ENCODE measurements at regions not wholly inside any gene's neighbourhood (a gene's known extent, or its start where the extent isn't known, plus 50 kb on each side); places are given as distances from the start of the nearest gene placed in this dataset.

DNA sequence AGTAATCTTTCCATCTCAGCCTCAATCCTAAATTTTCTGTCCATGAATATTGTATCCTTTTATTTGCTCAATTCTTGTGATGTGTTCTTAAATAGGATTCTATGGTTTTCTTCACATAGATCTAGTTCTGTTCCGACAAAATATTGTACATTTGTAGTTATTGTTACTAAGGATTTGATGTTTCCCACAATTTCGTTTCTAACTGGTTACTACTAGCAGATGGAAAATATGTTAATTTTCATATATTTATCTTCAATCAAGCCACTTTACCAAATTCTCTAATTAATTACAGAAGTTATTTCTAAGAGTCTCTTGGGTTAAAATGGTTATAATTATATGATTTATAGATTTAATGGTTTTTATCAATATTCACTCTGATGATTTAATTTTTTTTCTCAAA is 60.3 kb downstream of the SEC61B start:
- no peak overlapping the region for H3K4me3 ChIP-seq (replicated peaks; ENCODE audit: low read depth, low read length)
- TF ChIP-seq, protein P1, sequence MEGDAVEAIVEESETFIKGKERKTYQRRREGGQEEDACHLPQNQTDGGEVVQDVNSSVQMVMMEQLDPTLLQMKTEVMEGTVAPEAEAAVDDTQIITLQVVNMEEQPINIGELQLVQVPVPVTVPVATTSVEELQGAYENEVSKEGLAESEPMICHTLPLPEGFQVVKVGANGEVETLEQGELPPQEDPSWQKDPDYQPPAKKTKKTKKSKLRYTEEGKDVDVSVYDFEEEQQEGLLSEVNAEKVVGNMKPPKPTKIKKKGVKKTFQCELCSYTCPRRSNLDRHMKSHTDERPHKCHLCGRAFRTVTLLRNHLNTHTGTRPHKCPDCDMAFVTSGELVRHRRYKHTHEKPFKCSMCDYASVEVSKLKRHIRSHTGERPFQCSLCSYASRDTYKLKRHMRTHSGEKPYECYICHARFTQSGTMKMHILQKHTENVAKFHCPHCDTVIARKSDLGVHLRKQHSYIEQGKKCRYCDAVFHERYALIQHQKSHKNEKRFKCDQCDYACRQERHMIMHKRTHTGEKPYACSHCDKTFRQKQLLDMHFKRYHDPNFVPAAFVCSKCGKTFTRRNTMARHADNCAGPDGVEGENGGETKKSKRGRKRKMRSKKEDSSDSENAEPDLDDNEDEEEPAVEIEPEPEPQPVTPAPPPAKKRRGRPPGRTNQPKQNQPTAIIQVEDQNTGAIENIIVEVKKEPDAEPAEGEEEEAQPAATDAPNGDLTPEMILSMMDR (IDR thresholded peaks at IDR 0.05; ENCODE audit: low read depth, low read length, missing control alignments), result no peak
- no peak for DNase-seq (ENCODE audit: extremely low read depth, low read depth)

DNA sequence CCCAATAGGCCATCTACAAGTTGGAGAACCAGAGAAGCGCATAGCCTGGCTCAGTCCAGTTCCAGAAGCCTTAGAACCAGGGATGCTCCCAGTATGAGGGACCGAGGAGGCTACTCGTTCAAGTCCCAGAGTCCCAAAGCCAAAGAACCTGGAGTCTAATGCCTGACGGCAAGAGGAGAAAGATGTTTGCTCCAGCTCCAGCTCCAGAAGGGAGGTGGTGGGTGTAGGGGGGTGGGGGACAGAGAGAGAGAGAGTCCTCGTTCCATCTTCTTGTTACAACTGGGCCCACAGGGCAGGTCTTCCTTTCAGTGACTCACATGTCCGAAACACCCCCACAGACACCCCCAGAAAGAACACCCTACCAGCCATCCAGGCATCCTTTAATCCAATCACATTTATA is 63.9 kb downstream of the SEC61B start:
- TF ChIP-seq, protein P1 (IDR thresholded peaks at IDR 0.05; ENCODE audit: low read depth, low read length, missing control alignments), result no peak
- H3K4me3 ChIP-seq (replicated peaks; ENCODE audit: low read depth, low read length), result no peak overlapping the region
- DNase-seq (ENCODE audit: extremely low read depth, low read depth), result no peak

DNA sequence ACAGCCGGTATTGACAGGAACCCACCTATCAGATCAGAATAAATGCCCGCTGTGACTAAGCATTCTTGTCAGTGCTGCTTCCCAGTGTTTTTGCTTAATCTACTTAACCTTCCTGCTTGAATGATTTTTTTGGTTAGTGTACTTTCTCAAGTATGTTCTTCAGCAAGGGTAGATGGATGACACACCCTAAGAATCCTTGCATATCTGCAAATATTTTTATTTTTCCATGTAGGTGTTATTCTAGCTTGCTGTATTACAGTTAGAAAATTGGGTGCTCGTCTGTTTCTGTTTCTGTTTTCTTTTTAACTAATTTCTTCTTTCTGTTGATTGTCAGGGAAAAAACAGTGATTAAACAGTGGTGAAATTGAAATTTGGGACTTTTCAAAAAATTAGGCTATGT is 64.5 kb downstream of the SEC61B start:
- DNase-seq (ENCODE audit: extremely low read depth, low read depth), result no peak
- TF ChIP-seq, protein P1 (IDR thresholded peaks at IDR 0.05; ENCODE audit: low read depth, low read length, missing control alignments), result no peak
- no peak overlapping the region for H3K4me3 ChIP-seq (replicated peaks; ENCODE audit: low read depth, low read length)

DNA sequence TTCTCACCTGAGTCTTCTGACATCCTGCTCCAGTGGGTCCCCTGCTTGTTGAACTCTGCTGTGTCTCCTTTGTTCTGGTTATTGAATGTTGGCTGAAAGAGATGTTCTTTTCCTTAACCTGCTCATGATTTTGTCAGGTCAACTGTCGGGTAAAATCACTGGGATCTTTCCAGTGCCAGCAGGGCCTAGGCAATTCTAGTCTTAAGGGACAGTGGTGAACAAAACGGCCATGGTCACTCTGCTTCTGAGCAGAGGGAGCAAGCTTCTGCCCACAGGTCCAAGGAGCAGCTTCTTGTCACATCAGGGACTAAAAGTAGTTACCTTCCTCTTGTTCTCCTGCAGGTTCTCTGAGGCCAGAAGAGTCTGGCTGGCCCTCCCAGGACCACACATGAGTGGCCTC is 65.6 kb downstream of the SEC61B start:
- DNase-seq (ENCODE audit: extremely low read depth, low read depth), result no peak
- TF ChIP-seq, protein P1 (IDR thresholded peaks at IDR 0.05; ENCODE audit: low read depth, low read length, missing control alignments), result no peak
- H3K4me3 ChIP-seq (replicated peaks; ENCODE audit: low read depth, low read length), result no peak overlapping the region

DNA sequence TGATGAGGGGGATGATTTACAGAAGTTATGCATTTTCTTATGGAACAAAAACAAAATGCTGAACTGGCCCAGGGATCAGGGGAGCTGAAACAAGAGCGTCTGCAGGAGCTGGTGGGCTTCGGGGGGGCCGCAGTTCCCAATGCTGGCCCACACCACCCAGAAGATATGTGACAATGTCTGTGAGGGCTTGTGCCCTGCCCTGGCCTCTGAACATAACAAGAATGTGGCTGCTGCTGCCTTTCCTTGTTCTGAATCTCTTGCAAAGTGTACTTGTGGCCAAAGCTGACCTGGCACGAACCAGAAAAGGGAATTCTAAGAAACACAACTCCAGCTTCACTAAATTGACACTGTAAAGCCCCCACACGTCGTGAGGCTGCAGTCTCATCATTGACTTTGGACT is 66.7 kb downstream of the SEC61B start:
- no peak overlapping the region for H3K4me3 ChIP-seq (replicated peaks; ENCODE audit: low read depth, low read length)
- TF ChIP-seq, protein P1 (IDR thresholded peaks at IDR 0.05; ENCODE audit: low read depth, low read length, missing control alignments), result no peak
- DNase-seq (ENCODE audit: extremely low read depth, low read depth), result no peak

DNA sequence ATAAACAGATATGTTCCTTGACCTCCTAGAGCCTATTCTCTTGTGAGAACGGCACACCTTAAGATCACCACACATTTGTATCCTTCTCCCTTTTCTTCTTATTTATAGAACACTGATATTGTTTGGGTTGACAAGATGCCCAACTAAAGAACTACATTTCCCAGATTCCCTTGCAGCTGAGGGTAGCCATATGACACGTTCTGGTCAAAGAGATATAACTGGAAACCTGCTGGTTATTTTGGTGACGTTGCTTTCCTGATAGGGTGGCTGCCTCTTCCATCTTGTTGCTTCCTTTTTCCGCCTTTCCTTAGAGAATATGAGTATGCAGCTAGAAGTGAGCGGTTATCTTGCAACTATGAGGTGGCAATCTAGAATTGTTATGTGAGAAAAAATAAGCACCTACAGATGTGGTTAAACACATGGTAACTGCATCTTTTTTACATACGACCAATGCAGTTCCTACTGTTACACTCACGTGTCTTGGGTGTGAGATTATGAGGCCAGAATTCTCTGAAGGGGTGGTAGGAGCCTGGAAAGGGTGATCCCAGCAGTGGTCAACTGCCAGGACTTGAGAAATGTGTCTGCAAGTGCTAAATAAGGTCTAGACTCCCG is 72.9 kb downstream of the SEC61B start:
- no peak overlapping the region for H3K4me3 ChIP-seq (replicated peaks; ENCODE audit: low read depth, low read length)
- DNase-seq (ENCODE audit: extremely low read depth, low read depth), result no peak
- TF ChIP-seq, protein P1 (IDR thresholded peaks at IDR 0.05; ENCODE audit: low read depth, low read length, missing control alignments), result no peak

Measured in HFF-Myc (cell line).